PC-9 (cell line): ENCODE measurements at regions not wholly inside any gene's neighbourhood (a gene's known extent, or its start where the extent isn't known, plus 50 kb on each side); places are given as distances from the start of the nearest gene placed in this dataset.

Experiments
- CTCF ChIP-seq: fragments of 200-600 bp; sonication (generic); conservative IDR thresholded peaks from 2 replicates; pipeline ENCODE4 v1.6.1; 2017; ENCODE audit warnings: mixed run types, antibody characterized with exemption, mild to moderate bottlenecking, moderate library complexity
- EZH2 ChIP-seq: fragments of 200-600 bp; sonication (generic); IDR thresholded peaks from 2 replicates; pipeline ENCODE4 v1.8.0; 2017; ENCODE audit warnings: antibody characterized with exemption, low read depth

- TF ChIP-seq CTCF (no peak), EZH2 (no peak)
These were observed 540.9 kb downstream of the RAB38 start for GRCh38 chr11:87634331-87634730.
